Activated T-helper 1 cell treated with anti-CD3 and anti-CD28 coated beads, Interleukin-12 subunit alpha, Interleukin-12 subunit beta, Interleukin-2, Interleukin-4 antibody, amounts not matched to agents 30 ng/mL and 10 ng/mL and 1 ng/mL, durations not matched to agents 14 hours and 24 hours and 36 hours (primary cell): ENCODE measurements at regions not wholly inside any gene's neighbourhood (a gene's known extent, or its start where the extent isn't known, plus 50 kb on each side); places are given as distances from the start of the nearest gene placed in this dataset.

ENCODE experiments used
- DNase-seq: peaks from one replicate; pipeline ENCODE4 v3.0.0; 2021; ENCODE audit warnings: low spot score
- H3K27ac Mint-ChIP-seq: one replicate; pipeline ENCODE4 v1.8.0; 2021; ENCODE audit warnings: mild to moderate bottlenecking, mixed read lengths
- H3K27me3 Mint-ChIP-seq: one replicate; pipeline ENCODE4 v1.8.0; 2022; ENCODE audit warnings: mild to moderate bottlenecking, moderate library complexity, mixed read lengths; ENCODE audit not compliant: insufficient read depth
- H3K36me3 Mint-ChIP-seq: one replicate; pipeline ENCODE4 v1.8.0; 2021; ENCODE audit warnings: low read depth, mixed read lengths
- H3K4me1 Mint-ChIP-seq: one replicate; pipeline ENCODE4 v1.8.0; 2021; ENCODE audit warnings: low read depth, mixed read lengths
- H3K4me3 Mint-ChIP-seq: one replicate; pipeline ENCODE4 v1.8.0; 2021; ENCODE audit warnings: mild to moderate bottlenecking, moderate library complexity, mixed read lengths
- H3K9me3 Mint-ChIP-seq: one replicate; pipeline ENCODE4 v1.8.0; 2021; ENCODE audit warnings: mixed read lengths
- intact Hi-C: fragments of 100-400 bp; cut with micrococcal nuclease; formaldehyde crosslinking; loops from one replicate; pipeline ENCODE4 v1.15.1; 2024

DNA sequence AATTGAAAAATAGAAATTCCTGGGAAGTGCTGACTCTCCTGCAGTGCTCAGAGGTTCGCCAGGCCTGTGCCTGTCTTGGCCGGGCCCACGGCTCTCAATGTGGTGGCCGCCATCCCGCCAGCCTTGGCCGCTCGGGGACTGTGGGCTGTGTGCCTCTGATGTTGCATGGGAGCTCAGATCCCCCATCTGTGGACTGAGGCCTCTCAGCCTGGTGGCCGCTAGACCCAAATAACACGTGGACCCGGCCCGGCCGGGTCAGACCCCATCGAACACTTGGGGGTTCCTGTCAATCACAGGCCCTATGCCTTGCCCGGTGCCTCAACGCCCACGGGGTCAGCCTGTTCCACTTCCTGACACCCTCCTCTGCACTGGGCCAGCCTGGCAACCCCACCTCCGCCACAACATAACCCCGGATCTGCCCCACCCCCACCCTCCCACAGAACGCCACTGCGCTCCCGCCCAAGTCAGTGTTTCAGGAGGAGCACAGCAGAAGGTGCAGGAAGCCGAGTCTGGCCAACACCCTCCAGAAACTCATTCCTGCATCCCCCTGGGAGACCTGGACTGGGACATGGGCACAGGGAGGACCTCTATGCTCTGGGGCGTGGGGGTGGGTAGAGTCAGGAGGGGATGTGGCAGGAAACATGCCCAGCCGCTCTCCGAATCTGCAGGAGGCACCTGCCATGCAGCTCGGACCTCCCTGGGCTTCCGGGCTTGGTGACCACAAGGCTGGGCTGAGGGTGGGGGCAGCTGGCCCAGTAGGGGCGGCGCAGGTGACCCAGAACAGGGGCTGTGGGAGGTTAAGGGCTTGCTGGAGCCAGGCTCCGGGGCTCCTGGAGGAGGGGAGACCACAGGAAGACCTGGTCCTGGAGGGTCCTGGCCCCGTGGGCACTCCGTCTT is 98.7 kb upstream of the BHLHE23 start:
- no peaks in the 10 kb centered on the region for H3K36me3 Mint-ChIP-seq
- H3K4me1 Mint-ChIP-seq, result no peaks in the 10 kb centered on the region
- intact Hi-C loops, result no loop called here
- H3K27me3 Mint-ChIP-seq, result peaks cover 2% of the 10 kb centered on the region
- H3K9me3 Mint-ChIP-seq, result no peaks in the 10 kb centered on the region
- DNase-seq, result no peak
- no peak overlapping the region for H3K27ac Mint-ChIP-seq
- H3K4me3 Mint-ChIP-seq, result no peak overlapping the region

DNA sequence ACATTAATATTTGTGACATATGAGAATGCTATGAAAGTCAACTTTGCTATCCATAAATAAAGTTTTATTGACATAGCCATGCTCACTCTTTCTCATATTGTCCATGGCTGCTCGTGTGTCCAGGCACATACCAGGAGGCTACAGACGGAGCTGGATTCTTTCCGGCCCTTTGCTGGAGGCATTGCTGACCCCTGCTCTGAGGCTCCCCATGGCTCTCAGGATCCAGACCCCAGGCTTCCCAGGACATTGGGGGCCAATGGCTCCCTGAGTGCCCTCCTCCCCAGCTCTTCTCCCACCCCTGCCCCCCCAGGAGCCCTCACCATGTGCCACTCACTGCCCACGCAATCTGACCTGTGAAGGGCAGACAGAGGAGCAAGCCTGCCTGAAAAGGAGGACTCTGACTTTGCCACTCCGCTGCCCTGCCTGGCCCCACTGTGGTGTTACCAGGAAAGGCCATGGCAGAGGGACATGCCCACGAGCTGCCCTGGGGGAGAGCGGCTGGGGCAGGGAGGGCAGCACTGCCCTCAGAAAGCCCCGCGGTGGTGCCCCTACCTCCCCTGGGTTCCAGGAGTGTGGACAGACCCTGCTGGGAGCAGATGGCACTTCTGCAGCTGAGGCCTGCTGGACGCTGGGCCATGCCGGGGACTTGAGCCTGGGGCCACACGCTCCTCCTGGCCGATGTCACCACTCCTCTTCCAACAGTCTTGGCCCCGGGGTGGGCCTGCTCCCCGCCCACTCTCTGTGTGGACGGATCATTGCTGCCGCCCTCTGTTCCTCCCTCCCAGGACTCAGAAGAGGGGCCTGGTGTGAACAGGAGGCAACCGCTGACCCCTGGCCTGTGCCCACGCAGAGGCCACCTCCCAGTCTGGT is 97.8 kb upstream of the BHLHE23 start:
- intact Hi-C loops, result no loop called here
- peaks cover 2% of the 10 kb centered on the region for H3K27me3 Mint-ChIP-seq
- no peaks in the 10 kb centered on the region for H3K9me3 Mint-ChIP-seq
- no peak for DNase-seq
- H3K27ac Mint-ChIP-seq, result no peak overlapping the region
- no peaks in the 10 kb centered on the region for H3K4me1 Mint-ChIP-seq
- no peaks in the 10 kb centered on the region for H3K36me3 Mint-ChIP-seq
- H3K4me3 Mint-ChIP-seq, result no peak overlapping the region

DNA sequence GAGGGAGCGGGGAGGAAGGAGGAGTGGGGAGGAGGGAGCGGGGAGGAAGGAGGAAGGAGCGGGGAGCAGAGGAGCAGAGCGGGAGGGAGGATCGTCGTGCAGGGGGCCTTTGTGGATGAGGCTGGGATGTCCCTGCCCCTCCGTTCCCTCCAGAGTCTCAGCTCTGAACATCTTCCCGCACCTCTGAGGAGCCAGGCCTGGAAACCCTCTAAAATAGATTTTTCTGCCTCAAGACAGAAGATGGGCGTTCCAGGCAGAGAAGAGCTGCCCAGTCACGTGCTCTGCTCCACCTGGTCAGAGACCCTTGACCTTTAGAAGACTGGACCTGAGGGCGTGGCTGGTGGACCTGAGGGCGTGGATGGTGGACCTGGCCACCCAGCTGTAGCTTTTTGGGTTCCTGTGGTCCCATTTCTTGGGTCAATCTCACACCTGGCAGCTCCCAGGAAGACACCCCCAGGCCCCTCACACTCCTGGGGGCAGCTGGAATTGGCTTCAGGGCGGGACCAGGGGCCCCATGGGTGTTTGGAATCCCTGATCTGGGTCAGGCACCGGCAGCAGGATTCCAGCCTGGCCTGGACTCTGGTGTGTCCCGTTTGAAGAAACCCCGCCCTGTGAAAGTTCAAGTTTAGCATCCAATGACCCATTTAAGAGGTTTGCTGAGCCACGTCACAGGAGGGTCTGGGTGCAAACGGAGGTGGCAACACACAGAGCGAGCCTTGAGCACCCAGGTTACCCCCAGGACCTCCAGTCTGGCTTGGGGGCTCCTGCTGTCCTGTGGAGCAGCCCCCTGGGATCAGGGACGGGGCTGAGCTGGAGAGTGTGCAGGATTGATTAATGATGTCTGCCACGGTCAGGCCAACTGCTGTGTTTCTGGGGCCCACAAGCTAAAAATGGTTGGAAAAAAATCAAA is 96.9 kb upstream of the BHLHE23 start:
- Mint-ChIP-seq H3K27me3 (peaks cover 2% of the 10 kb centered on the region), H3K4me1 (no peaks in the 10 kb centered on the region), H3K9me3 (no peaks in the 10 kb centered on the region), H3K4me3 (no peak overlapping the region), H3K36me3 (no peaks in the 10 kb centered on the region), H3K27ac (no peak overlapping the region)
- intact Hi-C loops, result no loop called here
- no peak for DNase-seq

DNA sequence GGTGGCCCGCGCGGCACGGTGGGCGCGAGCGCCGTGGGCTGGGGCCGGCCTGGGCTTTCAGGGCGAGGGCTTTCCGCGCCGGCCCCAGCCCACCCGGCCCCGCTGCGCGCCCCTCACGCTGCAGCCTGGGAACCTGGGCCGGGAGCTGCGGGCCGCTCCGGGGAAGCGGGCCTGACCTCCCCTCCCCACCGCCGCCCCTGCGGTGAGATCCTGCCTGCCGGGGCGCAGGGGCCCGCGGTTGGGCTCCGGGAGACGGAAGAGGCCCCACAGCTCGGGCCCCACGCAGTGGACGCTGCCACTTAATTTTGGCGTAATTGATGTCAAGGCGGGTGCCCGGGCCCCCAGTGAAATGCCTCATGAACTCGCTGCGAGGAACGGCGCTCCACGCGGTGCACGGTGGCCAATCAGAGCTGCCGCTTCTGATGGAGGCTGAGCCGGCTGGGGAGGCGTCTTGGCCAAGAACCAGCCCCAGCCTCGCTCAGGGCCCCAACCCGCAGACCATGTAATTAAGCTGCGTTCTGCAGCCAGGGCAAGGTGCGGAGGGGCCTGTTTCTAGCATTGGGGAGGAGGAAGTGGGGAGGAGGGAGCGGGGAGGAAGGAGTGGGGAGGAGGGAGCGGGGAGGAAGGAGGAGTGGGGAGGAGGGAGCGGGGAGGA is 96.1 kb upstream of the BHLHE23 start:
- intact Hi-C loops, result no loop called here
- Mint-ChIP-seq H3K36me3 (no peaks in the 10 kb centered on the region), H3K4me3 (peak overlapping the region; percentile 72), H3K27ac (peak overlapping the region; percentile 83), H3K27me3 (peaks cover 2% of the 10 kb centered on the region), H3K9me3 (no peaks in the 10 kb centered on the region), H3K4me1 (no peaks in the 10 kb centered on the region)
- DNase-seq, result peak; percentile 26

DNA sequence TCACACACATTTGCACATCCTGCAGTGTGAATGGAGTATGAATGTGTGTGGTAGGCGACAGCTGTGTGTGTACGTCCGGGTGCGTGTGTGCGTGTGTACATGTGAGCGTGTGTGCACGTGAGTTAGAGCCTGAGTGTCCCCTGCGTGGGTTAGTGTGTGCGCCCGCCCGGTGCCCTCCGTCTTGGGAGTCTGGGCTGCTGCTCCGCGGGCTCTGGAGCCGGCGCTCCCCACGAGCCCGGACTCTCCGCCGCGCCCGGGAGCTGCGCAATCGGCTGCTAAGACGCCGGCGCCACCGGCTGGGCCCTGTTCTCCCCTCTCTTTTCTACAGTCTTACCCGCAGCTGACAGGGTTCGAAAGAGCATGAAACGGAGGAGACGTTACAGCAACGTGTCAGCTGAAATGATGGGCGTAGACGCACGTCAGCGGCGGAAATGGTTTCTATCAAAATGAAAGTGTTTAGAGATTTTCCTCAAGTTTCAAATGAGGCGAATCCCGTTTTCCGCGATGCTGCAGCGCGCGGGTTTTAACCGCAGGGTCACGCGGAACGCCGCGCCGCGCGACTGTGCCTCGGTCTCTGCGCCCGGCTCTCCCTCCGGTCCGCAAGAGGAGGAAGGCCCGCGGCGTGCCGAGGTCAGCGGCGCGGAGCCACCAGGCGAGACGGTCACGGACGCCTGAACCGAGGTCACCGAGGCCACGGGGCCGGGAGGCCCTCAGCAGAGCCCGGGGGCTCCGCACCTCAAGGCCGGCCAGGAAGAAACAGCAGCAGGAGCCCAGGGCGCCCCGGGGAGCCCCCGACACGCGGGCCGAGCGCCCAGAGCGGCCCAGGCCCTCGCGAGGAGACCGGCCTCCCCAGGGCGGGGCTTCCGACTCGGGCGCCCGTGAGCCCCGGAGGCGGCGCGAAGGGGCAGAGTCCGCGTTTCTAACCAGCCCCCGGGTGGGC is 95.3 kb upstream of the BHLHE23 start:
- no peaks in the 10 kb centered on the region for H3K36me3 Mint-ChIP-seq
- no peaks in the 10 kb centered on the region for H3K4me1 Mint-ChIP-seq
- no peaks in the 10 kb centered on the region for H3K9me3 Mint-ChIP-seq
- intact Hi-C loops, result no loop called here
- peak overlapping the region; percentile 77 for H3K27ac Mint-ChIP-seq
- peaks cover 2% of the 10 kb centered on the region for H3K27me3 Mint-ChIP-seq
- peak overlapping the region; percentile 86 for H3K4me3 Mint-ChIP-seq
- DNase-seq, result peak; percentile 45

DNA sequence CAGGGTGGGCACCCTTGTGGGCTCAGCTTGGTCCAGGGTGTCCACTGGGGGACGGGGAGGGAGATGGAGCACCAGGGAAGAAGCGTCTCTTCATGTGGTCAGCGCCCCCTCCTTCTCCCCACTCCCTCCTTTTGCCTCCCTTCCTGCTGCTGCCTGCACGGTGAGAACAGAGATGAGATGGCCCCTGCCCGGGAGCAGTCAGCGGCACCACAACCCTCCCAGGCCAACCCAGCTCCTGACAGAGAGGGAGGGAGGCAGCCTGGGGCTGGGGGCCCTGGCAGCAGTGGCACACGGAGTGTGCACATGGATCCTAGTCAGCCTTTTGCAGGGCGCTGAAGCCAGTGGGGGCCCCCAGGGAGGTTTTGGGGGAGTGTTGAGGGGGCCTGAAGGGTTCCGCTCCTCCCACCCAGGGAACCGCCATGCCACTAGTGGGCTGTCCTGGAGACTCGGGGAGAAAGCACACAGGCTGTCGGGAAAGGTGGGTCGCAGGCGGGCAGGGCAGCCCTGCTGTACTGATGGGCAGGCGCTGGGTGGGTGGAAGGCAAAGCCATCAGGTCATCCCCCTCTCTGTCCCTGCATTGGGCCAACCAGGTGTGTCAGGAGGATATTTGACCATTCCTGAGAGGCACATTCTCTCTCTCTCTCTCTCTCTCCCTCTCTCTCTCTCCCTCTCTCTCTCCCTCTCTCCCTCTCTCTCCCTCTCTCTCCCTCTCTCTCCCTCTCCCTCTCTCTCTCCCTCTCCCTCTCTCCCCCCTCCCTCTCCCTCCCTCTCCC is 94.3 kb upstream of the BHLHE23 start:
- Mint-ChIP-seq H3K4me1 (no peaks in the 10 kb centered on the region), H3K27me3 (peaks cover 2% of the 10 kb centered on the region), H3K9me3 (no peaks in the 10 kb centered on the region), H3K27ac (no peak overlapping the region), H3K36me3 (no peaks in the 10 kb centered on the region), H3K4me3 (no peak overlapping the region)
- DNase-seq, result no peak
- intact Hi-C loops, result no loop called here

DNA sequence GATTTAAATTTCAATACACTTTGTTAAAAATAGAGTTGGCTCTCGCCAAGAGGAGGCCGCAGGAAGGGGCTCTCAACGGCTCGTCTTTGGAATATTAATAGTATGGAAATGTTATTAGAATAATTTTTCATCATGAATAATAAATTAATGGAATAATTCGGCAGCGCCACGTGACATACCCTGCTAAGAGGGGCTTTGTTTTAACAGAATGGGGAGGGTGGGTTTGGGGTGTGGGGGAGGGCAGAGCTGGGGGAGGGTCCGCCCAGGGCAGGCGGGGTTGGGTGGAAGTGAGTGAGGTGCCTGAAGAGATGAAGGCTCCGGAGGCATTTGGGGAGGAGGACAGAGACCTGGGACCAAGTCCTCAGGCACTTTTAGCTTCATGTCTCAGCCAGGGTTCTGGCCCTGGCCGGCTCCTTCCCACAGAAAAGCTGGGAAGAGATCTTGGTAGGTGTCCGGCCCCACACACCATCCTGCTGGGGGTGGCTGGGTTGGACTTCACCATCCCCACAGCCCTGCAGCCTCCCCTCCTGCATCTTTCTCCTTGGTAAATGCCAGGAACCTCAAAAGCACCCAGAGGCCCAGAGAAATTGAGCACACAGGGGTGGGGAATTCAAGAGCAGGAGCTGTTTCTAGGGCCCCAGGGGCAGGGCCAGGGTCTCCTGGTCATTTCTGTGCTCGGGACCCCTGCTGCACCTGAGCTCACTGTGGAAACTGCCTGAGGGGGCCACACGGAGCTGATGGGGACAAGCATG is 93.6 kb upstream of the BHLHE23 start:
- no peaks in the 10 kb centered on the region for H3K36me3 Mint-ChIP-seq
- no peak overlapping the region for H3K27ac Mint-ChIP-seq
- no peaks in the 10 kb centered on the region for H3K4me1 Mint-ChIP-seq
- H3K4me3 Mint-ChIP-seq, result no peak overlapping the region
- intact Hi-C loops, result no loop called here
- no peaks in the 10 kb centered on the region for H3K9me3 Mint-ChIP-seq
- H3K27me3 Mint-ChIP-seq, result peaks cover 2% of the 10 kb centered on the region
- no peak for DNase-seq

DNA sequence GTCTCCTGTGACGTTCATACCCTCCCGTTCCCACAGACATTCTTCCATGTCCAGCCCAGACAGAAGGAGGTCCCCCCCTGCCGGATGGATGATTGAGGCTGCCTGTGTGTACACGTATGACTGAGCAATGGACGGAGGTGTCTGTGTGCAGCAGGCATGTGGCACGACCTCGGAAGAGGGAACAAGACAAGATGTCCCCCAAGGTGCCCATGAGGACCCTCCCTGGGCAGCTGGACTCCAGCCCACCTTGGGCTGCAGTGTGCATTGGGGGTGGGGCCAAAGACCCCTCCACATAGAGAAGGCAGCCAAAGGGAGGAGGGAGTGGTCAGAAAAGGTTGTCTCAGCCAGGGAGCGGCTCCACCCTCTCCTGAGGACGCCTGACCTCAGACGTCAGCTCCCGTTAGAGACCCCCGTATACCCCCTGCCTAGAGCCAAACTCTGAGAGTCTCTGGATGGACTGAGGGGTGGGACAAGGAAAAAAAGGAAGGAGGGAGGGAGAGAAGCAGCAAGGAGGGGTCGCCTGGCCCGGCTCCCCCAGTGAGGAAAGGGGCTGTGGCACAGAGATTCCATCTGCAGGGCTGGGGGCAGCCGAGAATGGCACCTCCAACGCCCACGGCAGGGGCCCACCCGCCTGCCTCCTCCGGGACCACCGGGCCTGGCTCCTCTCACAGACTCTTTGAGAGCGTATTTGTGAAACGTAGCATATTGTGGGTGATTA is 92.9 kb upstream of the BHLHE23 start:
- H3K36me3 Mint-ChIP-seq, result no peaks in the 10 kb centered on the region
- no peak overlapping the region for H3K4me3 Mint-ChIP-seq
- no peaks in the 10 kb centered on the region for H3K4me1 Mint-ChIP-seq
- no peak for DNase-seq
- intact Hi-C loops, result no loop called here
- H3K27me3 Mint-ChIP-seq, result peaks cover 2% of the 10 kb centered on the region
- no peak overlapping the region for H3K27ac Mint-ChIP-seq
- no peaks in the 10 kb centered on the region for H3K9me3 Mint-ChIP-seq

DNA sequence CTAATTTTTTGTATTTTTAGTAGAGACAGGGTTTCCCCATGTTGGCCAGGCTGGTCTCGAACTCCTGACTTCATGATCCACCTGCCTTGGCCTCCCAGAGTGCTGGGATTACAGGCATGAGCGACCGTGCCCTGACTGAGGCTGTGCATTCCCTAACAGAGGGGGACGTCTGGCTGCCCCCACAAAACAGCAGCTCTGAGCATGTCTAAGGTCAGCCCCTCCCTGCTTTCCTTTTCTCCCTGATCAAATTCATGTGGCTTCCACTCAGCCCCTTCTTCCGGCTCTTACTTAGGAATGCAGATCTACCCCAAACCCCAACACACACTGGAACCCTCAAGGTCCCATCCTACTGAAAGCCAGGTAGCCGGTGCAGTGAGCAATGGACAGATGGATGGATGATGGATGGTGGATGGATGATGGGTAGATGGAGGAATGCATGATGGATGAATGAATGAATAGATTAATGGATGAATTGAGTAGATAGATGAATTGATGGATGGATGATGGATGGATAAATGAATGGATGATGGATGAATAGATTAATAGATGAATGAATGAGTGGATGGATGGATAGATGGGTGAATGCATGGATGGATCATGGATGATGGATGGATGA is 91.5 kb upstream of the BHLHE23 start:
- intact Hi-C loops, result no loop called here
- H3K36me3 Mint-ChIP-seq, result no peaks in the 10 kb centered on the region
- H3K4me3 Mint-ChIP-seq, result no peak overlapping the region
- peaks cover 2% of the 10 kb centered on the region for H3K27me3 Mint-ChIP-seq
- H3K4me1 Mint-ChIP-seq, result no peaks in the 10 kb centered on the region
- no peak overlapping the region for H3K27ac Mint-ChIP-seq
- no peaks in the 10 kb centered on the region for H3K9me3 Mint-ChIP-seq
- no peak for DNase-seq

DNA sequence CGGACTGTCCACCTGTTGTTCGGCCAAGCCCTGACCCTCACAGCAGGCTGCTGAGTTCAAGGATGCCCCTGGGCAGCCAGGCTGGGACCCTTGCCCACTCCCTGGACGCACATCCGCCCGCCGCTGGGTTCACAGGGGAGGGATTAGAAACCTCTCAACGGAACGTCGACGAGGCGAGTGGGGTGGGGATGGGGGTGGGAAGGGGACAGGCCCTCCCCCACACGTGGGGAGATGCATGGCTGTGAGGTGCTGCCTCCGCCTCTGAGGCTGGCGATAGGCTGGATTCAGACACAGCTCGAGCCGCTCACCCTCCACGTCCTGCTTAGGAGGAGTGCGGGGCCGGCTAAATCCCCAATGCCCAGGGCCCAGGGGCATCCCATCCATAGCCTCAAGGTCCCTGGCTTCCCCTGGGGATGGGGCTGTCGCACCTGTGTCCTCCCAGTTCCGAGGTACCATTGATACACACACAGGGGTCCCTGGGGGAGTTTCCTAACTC is 90.6 kb upstream of the BHLHE23 start:
- no peaks in the 10 kb centered on the region for H3K9me3 Mint-ChIP-seq
- DNase-seq, result no peak
- H3K4me1 Mint-ChIP-seq, result no peaks in the 10 kb centered on the region
- H3K27me3 Mint-ChIP-seq, result peaks cover 2% of the 10 kb centered on the region
- intact Hi-C loops, result no loop called here
- H3K27ac Mint-ChIP-seq, result no peak overlapping the region
- no peak overlapping the region for H3K4me3 Mint-ChIP-seq
- no peaks in the 10 kb centered on the region for H3K36me3 Mint-ChIP-seq
